Hypothalamus (tissue), 51 donors: ENCODE measurements at regions not wholly inside any gene's neighbourhood (a gene's known extent, or its start where the extent isn't known, plus 50 kb on each side); places are given as distances from the start of the nearest gene placed in this dataset.

Source experiments
- DNase-seq, 51 donors: peaks; one replicate each; lab custom pipeline; 2025; lab: John Stamatoyannopoulos, UW

DNA sequence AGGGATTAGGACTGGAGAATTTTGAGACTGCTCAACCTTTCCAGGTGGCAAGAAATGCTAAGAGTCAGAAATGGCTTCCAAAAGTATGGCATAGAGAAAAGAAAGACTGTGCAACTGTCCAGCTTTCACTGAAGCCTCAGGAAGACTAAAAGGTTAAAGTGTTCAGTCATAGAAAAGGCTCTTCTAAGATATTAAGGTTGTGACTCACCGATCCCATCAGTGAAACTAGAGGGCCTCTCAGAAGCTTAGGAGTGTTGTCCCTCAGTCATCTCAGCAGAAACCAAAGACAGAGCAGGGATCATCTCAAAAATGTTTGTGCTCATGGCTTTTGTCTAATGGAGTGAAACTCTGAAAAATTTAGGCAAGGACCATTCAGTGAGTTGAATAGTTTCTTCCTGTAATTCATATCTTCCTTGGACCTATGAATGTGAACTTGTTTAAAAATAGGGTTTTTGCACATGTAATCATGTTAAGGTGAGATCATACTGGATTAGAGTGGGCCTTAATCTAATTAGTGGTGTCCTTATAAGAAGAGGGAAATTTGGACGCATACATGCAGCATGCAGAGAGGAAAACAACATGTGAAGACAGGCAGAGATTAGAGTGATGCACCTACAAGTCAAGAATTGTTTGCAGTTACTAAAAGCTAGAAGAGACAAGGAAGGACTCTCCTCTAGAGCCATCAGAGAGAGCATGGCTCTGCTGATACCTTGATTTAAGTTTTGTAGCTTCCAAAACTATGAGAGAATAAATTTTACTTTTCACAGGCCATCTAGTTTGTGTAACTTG, 71.3 kb downstream of the RPE65 start:
- no peak for DNase-seq

DNA sequence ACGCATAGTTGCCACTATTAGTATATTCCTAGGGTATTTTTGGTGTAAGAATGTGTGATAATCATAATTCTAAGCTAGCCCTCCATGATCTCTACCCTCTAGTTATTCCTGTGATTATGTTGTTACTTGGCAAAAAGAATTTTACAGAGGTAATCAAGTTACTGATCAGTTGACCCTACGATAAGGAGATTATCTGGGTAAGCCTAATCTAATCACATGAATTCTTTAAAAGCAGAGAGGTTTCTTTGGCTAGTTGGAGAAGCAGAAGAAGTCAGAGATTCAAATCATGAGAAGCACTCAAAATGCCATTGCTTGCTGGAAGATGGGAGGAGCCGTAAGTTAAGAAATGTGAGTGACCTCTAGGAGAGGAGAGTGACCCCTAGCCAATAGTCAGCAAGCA, 72.7 kb downstream of the RPE65 start:
- no peak for DNase-seq

DNA sequence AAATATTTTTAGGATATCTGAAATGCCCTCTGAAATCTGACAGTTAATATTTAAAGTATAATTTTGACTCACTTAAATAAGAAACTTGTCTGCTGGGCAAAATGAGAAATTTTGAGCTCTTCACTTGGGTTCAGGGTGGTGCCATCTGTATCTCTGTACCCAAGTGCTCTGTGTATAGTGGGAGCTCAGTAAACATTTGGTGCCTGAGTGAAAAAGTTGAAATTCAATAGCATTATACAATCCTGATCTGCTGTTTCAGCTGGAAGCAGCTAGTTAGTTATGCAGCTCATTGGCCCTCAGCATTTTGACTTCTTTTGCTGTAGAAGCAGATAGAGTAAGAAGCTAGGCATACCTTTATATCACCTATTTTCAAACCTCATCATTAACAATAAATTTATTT, 73.3 kb downstream of the RPE65 start:
- DNase-seq: no peak

DNA sequence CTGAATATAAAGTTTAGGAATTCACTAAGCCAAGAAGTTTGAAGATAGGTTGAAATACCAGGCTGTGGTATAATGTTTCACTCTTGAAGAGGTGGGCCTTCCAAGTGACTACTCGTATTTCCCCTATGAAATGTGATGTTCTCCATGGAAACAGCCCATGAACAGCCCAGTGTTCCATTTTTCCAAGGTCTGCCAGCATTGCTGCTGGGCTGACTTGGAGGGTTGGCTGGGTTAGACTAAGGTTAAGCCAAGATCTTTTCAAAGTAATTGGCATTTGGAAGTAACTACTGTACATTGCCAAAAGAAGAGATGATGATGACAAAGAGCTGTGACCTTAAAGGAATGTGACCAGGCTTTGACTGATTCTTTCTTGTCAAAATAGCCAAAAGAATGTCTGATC, 73.8 kb downstream of the RPE65 start:
- peak in 6 of 51 donors; percentile 4 to 34 (median 12) for DNase-seq

DNA sequence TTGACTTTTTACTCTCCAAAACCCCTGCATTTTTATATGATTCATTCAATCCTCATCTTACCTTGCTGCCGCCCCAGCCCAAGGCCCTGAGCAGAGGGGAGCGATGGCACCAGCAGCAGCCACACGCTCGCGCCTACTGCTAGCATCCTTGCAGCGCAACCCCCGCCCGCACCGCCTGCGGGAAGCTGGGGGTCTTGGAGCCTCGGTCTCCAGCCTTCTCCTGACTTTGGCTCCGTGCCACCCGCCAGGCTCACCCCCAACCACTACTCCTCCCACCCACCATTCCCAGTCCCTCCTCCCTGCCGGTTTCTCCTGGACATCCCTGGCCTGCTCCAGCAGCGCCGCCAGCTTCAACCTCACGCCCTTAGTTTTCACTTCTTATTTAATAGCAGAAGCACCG, 76.6 kb downstream of the RPE65 start:
- DNase-seq: no peak

DNA sequence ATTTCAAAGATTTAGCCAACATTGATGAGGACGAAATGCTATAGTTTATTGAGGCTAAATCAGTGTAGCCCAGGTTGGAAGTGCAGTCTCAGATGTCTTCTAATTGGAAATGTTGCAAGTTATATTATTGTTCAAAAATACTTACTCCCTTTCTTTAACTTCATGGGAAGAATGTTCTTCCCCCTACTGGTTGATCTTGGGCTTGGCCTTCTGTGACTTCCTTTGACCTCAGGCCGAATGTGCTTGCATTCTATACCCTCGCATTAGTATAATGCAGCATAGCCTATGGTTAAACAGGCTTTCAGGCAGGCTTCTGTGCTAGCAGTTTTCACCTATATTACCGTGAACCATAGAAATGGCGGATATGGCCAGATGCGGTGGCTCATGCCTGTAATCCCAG, 77.3 kb downstream of the RPE65 start:
- DNase-seq: no peak

DNA sequence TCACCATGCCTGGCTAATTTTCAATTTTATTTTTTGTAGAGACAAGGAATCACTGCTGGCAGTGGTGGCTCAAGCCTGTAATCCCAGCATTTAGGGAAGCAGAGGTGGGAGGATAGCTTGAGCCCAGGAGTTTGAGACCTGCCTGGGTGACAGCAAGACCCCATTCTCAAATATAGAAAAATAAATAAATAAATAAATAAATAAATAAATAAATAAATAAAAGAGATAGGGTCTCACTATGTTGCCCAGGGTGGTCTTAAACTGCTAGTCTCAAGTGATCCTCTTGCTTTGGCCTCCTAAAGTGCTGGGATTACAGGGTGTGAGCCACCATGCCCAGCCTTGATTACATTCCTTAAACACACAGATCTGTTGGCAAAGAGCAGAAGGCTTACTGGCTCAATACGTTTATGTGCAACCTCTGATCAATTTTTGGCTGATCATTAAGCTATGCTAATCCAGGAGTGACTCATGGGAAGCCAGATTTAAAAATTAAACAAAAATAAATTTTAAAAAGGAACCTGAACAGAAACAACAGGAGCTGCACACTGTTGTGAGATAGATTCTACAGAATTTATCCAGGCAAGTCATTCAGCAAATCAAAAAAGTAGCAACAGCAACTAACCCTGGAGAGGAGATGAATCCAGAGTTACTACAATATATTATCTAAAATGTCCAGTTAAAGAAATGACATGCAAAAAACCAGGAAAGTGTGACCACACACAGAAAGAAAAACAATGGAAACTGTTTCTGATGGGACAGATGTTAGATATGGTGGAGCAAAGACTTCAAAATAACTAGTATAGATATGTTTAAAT, 79.4 kb downstream of the RPE65 start:
- no peak for DNase-seq

DNA sequence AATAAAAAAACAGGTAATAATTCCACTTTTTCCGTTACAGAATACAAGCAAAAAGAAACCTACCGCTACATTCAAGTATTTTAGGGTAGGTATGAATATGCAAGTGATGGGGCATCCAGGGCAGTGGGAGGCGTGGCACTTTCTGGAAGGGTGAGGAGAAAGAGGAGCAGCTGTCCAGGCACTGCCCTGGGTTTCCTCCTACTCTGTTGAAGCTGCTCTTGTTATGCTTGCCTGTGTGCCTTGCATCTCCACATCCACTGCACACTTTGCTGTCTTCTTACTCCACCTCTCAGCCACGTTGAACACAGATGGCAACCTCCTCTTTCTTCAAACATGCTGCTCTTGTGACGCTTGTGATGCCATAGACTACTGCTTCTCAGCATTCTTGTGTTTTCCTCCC, 83.2 kb downstream of the RPE65 start:
- no peak for DNase-seq

DNA sequence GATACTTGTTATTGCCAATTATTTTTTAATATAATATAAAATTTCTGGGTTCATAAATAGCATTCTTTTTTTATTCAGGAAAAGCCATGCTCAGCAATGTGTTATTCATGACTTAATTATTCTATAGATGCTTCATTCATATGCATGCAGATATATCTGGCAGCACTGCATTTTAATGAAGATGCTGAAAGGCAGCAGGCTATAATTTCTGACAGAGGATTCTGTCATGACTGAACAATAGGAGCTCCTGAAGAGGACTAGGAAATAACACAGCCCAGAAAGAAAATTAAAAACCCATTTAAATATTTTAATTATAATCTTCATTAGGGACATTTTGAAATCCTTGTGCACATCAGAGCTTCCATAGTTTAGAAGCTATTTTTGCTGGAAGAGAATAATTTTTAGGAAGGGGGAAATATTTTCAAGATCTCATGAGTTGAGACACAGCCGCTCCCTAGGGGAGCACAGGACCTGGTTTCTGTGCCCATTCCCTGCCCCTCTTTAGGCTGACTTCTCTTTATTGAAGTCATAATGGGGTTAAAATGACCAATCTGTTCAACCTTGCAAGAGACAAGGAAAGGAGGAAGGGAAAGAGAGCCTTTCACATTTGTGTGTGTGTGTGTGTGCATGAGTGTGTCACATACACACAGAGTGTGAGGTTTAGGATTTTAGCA, 83.9 kb downstream of the RPE65 start:
- DNase-seq: no peak

DNA sequence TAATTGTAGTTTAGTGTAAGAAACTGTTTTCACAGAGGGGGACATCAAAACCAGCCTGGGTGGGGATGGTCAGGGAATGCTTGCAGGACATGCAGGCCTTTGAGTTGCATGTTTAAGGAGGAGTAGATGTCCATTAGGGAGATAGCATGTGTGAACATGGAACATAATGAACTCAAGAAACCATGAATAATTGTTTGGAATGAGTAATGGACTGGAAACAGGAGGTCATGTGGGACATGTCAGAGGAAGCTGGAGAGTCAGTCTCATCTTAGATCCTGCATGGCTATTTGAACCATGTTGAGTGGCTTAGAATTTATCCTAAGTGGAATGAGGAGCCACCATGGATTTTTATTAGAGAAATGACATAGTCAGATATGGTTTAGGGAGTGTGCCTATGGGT, 86.4 kb downstream of the RPE65 start:
- no peak for DNase-seq

DNA sequence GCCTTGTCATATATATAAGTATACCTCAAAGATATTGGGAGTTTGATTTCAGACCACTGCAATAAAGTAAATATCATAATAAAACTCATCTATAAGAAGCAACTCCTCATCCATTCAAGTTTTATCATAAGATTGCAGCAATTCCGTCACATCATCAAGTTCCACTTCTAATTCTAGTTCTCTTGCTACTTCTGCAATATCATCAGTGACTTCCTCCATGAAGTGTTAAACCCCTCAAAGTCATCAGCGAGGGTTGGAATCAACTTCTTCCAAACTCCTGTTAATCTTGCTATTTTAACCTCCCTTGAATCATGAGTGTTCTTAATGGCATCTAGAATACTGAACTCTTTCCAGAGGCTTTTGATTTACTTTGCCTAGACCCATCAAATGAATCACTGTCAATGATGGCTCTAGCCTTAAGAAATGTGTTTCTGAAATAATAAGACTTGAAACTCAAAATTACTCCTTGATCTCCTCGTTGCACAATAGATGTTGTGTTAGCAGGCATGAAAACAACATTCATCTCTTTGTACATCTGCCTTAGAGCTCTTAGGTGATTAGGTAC, 88.3 kb downstream of the RPE65 start:
- no peak for DNase-seq

DNA sequence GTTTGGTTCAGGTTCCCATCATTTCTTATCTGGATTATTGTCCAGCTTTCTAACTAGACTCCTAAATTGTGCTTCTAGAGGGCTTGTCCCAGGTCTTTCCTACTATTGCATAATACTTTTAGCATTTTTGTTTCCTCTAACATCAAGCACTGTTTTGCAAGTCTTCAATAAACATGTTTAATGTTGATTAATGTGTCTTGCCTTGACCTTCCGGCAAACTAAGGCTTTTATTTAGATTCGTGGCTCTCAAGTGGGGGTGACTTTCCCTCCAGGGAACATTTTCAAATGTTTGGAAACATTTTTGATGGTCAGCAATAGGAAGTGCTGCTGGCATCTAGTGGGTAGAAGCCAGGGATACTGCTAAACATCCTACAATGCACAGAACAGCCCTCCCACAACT, 90.7 kb downstream of the RPE65 start:
- DNase-seq: no peak

DNA sequence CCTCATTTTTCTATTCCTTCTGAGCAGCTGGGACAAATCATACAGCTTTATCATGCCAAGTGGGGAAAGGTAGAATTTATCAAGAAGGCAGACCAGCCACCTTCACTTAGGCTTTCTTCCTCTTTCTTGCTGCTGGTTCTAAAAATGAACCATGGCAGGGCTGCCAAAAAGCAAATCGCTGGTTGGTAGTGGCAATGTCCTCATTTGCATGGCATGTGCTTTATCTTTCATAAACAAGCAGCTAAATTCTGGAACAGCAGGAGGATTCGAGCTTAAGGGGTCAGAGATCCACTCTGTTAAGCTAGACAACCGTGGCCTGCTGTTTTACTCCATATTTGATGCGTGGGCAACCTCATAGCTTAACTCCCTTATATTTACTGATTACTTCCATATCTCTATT, 91.3 kb downstream of the RPE65 start:
- DNase-seq: peak in 11 of 51 donors; percentile 2 to 27 (median 8)

DNA sequence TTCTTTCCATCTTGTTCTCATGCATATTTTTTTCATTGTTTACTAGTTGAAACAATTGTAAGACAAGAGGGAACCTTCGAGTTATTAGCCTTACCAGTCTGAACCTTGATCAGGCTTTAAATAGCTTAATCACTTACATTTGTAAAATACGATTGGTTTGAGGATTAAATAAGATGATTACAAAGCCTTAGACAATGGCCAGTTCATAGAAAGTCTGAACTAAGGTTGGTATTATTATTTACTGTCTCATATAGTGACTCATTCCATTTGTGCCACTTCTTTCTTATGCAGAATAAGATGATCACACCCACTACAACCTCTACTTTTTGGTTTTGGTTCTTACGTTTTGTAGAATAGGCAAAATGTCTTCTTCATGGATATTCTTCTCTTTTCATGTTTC, 94.1 kb downstream of the RPE65 start:
- DNase-seq: no peak

DNA sequence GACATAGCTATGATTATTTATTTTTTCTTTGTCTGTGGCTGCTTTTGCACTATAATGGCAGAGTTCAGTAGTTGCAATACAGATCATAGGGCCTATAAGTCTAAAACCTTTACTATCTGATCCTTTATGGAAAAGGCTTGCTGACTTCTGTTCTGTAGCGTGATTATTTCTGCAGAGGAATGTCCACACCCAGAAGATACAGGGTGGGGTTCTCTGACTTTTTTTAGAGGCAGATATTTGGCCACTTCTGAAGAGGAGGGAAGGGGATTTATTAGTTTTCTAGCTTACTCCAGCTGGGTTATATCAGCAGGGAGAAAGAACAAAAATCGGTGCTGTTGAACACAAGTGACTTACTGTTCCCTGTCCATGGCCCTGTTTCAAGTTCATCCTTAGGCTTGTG, 97.6 kb downstream of the RPE65 start:
- DNase-seq: no peak

DNA sequence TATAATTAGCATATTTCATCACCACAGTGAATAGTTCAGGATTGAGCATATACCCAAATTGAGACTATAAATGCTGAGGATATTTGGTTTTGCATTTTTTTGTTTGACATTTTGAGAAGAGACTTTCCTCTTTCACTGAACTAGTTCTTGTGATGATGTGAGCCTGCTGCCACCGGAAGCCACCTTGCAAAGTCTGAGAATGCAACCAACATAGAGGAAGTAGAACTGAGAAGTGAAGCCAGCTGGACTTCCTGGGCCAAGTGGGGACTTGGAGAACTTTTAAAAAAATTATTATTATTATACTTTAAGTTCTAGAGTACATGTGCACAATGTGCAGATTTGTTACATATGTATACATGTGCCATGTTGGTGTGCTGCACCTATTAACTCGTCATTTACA, 102.3 kb downstream of the RPE65 start:
- peak in 4 of 51 donors; percentile 1 to 13 (median 8) for DNase-seq

DNA sequence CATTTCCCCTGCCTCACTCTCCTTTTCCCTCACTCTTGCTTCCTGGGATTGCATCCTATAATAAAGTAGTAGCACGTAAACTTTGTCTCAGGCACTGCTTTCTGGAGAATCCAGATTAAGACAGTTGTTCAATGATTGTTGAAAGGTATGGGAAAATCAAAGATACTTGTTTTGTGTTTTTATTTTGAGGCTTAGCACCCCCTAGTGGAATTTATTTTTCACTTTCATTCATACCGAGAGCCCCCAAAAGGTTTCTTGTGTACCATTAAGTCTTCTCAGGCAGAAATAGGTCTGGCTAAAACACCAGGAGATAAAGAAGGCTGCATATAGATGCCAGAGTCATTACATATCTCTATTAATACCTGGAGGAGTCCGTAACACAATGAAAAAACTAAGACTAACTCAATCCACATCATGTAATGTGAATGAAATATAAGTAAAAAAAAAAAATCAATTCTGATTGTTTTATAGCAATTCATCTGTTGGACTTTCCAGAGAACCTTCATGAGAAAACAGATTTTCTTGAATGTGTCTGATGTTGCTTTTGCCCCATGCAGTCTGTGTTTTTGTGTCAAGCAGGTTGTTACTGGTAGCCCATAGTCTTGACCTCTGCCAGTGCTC, 103.5 kb downstream of the RPE65 start:
- peak in 1 of 51 donors; percentile 13 for DNase-seq

DNA sequence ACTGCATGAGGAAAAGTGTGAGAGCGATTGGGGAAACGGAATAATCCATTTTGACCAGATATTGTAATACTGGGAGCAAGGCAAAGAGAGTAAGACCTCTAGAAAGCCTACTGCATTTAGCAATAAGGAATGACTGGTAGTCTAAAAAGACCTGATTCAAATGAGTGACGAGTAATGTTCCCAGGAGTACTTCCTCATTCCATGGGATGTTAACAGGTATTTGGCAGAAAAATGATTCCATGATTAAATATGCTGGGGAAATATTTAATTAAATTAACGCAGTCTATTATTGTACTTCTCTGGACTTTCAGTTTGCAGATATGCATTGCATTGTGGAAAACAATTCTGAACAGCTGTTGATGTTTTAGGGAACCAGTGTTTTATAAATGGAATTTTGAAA, 105.5 kb downstream of the RPE65 start:
- DNase-seq: no peak

DNA sequence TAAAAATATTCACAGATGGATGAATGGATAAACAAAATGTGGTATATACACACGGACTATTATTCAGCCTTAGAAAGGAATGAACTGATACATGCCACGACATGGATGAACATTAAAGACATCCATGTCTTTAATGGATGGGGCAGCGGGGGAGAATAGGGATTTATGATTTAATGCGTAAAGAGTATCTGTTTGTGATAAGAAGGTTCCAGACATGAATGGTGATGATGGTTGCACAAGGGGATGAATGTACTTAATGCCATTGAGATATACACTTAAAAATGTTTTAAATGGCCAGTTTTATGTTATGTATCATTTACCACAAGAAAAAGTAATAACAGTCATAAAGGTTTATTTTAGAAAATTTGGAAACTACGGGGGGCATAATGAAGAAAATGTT, 108.6 kb upstream of the WLS start:
- DNase-seq: no peak

DNA sequence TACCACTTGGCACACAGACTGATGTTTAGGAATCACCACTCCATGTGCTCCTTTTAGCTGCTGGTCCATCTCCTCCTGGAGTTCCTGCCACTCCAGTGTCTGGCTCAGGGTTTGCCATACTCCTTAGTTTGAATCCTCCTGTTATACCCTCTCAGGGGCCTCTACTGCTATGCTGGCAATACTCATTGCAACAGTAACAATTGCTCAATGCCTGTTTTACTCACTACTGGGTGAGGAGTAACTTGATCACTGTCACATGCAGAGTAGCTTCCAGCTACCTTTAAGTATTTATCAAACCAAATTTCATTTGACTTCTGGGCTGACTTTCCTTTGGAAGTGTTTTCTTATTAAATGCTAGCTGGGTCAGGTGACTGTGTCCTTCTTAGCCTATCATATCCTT, 107.2 kb upstream of the WLS start:
- no peak for DNase-seq

DNA sequence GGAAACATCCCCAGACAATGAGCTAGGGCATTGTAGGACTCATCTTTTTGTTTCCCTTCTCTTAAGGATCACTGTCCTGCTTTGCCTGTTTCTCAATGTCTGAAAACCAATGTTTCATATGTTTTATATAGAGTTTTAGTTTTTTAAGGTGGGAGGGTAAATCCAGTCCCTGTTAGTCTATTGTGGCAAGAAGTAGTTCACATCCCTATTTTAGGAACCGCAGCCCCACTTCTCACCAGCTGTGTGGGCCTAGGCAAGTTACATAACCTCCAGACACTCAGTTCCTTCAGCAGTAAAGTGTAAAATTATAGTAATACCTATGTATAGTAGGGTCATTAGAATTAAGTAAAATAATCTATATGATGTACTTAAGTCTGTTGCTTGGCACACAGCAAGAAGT, 105.8 kb upstream of the WLS start:
- peak in 1 of 51 donors; percentile 7 for DNase-seq
